ENCODE measurements at regions not wholly inside any gene's neighbourhood (a gene's known extent, or its start where the extent isn't known, plus 50 kb on each side); places are given as distances from the start of the nearest gene placed in this dataset.
"Not testable (repeated sequence)": the region's sequence is repeated elsewhere in the genome, so short reads cannot be mapped to it uniquely, and the experiment has no call there.

GRCh38 chr4:75327804-75328512, 186.2 kb downstream of the RCHY1 start:
- no peak for DNase-seq (ENCODE audit: low read depth)
- no peak overlapping the region for H3K4me3 ChIP-seq (ENCODE audit: low read depth, low read length)
- TF ChIP-seq, protein P1, sequence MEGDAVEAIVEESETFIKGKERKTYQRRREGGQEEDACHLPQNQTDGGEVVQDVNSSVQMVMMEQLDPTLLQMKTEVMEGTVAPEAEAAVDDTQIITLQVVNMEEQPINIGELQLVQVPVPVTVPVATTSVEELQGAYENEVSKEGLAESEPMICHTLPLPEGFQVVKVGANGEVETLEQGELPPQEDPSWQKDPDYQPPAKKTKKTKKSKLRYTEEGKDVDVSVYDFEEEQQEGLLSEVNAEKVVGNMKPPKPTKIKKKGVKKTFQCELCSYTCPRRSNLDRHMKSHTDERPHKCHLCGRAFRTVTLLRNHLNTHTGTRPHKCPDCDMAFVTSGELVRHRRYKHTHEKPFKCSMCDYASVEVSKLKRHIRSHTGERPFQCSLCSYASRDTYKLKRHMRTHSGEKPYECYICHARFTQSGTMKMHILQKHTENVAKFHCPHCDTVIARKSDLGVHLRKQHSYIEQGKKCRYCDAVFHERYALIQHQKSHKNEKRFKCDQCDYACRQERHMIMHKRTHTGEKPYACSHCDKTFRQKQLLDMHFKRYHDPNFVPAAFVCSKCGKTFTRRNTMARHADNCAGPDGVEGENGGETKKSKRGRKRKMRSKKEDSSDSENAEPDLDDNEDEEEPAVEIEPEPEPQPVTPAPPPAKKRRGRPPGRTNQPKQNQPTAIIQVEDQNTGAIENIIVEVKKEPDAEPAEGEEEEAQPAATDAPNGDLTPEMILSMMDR (IDR thresholded peaks at IDR 0.05; ENCODE audit: insufficient read depth, low read depth, low read length, missing control alignments), result no peak

DNA sequence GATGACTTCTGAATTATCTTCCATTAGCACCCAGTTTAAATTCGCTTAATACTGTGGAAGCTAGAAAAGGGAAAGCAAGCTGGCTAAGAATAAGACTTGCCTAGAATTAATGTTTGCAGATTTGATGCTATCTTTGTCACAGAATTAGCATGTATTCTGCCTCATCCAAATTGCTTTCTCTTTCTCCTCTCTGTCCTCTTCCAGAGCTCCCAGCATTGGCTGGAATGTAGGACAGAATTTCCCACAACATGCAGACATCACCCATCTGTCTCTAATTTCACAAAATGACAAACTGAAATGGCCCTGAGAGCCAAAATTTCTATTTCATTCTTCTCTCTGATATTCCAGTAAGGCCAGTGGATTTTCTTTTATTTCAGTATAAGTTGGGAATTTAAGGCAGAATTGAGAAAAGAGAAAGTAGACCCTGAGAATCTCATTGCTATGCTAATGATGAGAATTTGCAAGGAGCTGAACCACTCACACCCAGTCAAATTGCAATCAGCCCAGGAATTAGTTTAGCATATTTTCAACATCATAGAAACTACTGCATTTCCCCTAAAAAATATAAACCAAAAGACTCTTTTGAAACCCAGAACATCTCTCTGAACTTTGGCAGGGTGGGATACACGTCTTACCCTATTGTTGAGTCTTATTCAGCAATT, 188.8 kb downstream of the RCHY1 start:
- no peak for DNase-seq (ENCODE audit: low read depth)
- H3K4me3 ChIP-seq (ENCODE audit: low read depth, low read length), result no peak overlapping the region
- TF ChIP-seq, protein P1 (IDR thresholded peaks at IDR 0.05; ENCODE audit: insufficient read depth, low read depth, low read length, missing control alignments), result no peak

GRCh38 chr4:75321484-75321883, 192.7 kb downstream of the RCHY1 start:
- DNase-seq (ENCODE audit: low read depth), result no peak
- TF ChIP-seq, protein P1 (IDR thresholded peaks at IDR 0.05; ENCODE audit: insufficient read depth, low read depth, low read length, missing control alignments), result no peak
- H3K4me3 ChIP-seq (ENCODE audit: low read depth, low read length), result no peak overlapping the region

DNA sequence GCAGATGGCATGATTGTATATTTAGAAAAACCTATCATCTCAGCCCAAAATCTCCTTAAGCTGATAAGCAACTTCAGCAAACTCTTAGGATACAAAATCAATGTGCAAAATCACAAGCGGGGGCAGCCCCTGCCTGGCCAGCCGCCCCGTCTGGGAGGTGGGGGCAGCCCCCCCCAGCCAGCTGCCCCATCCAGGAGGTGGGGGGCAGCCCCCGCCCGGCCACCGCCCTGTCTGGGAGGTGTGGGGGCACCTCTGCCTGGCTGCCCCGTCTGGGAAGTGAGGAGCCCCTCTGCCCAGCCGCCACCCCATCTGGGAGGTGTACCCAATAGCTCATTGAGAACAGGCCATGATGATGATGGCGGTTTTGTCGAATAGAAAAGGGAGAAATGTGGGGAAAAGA, 196.6 kb downstream of the RCHY1 start:
- not testable (repeated sequence) for H3K4me3 ChIP-seq (ENCODE audit: low read depth, low read length); DNase-seq (ENCODE audit: low read depth)

- TF ChIP-seq, protein P1 (IDR thresholded peaks at IDR 0.05; ENCODE audit: insufficient read depth, low read depth, low read length, missing control alignments), result no peak
- no peak overlapping the region for H3K4me3 ChIP-seq (ENCODE audit: low read depth, low read length)
- no peak for DNase-seq (ENCODE audit: low read depth)
Measured at GRCh38 chr4:75308049-75308448, 206.2 kb downstream of the RCHY1 start.

- TF ChIP-seq, protein P1 (IDR thresholded peaks at IDR 0.05; ENCODE audit: insufficient read depth, low read depth, low read length, missing control alignments), result no peak
- DNase-seq (ENCODE audit: low read depth), result no peak
- no peak overlapping the region for H3K4me3 ChIP-seq (ENCODE audit: low read depth, low read length)
Measured at GRCh38 chr4:75306506-75306905, 207.7 kb downstream of the RCHY1 start.

DNA sequence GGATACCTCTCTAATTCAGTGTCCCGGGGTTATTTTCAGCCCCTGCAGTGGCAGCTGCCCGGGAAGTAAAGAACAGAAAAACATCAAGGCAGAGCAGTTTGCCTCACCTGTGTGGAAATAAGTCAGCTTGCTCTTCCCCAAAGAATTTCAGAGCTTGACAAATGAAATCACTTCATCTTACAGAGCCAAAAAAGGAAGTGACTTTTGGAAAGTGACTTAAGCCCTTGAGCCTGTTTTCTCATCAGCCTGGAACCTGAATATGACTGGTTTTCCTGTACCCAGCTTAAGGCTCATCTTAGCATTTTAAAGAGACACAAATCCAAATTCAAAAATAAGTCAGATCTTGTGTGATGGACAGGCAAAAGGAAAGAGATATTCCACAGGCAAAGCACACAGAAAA, 211.6 kb downstream of the RCHY1 start:
- TF ChIP-seq, protein P1 (IDR thresholded peaks at IDR 0.05; ENCODE audit: insufficient read depth, low read depth, low read length, missing control alignments), result no peak

More for the DNA sequence above, 211.6 kb downstream of the RCHY1 start:
- no peak for DNase-seq (ENCODE audit: low read depth)
- H3K4me3 ChIP-seq (ENCODE audit: low read depth, low read length), result no peak overlapping the region
